ENCODE measurements at regions not wholly inside any gene's neighbourhood (a gene's known extent, or its start where the extent isn't known, plus 50 kb on each side); places are given as distances from the start of the nearest gene placed in this dataset.

DNA sequence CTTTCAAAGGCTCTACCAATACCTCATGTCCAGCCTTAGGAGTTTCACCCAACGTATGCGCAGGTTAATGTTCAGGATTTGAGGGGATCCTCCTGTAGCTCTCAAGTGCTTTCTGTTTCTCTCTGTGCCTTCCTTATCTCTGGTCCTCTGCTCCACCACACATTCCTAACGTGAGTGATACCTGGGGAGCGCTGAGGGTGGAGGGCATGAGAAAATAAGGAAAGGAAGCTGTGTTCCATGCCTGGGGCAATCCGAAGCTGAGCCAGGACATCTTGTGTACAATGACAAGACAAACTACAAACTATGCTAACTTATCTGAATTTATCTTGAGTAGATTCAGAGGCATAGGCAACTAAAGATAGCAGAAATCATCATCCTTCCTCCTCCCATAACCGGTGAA, 136.4 kb downstream of the SST start:
- Histone ChIP-seq H3K9me3 (ENCODE audit: low read length) (no peaks in the 10 kb centered on the region), H3K36me3 (ENCODE audit: insufficient read depth, low read length) (no peaks in the 10 kb centered on the region), H3K4me3 (ENCODE audit: low read length) (no peak overlapping the region), H3K27me3 (ENCODE audit: insufficient read depth, low read length, poor library complexity, severe bottlenecking) (no peaks in the 10 kb centered on the region), H3K4me1 (ENCODE audit: insufficient read depth, low read length) (no peaks in the 10 kb centered on the region), H3K27ac (ENCODE audit: low read depth, low read length) (no peak overlapping the region)
- ChIA-PET CTCF (no interaction called here), POLR2A (no interaction called here)
- Mint-ChIP-seq H3K4me1 (no peaks in the 10 kb centered on the region), H3K4me3 (no peak overlapping the region), H3K36me3 (no peaks in the 10 kb centered on the region), H3K9me3 (no peaks in the 10 kb centered on the region), H3K27ac (no peak overlapping the region), H3K27me3 (peaks cover 12 to 44% of the 10 kb centered on the region in 2 donors)
- no peak for DNase-seq

DNA sequence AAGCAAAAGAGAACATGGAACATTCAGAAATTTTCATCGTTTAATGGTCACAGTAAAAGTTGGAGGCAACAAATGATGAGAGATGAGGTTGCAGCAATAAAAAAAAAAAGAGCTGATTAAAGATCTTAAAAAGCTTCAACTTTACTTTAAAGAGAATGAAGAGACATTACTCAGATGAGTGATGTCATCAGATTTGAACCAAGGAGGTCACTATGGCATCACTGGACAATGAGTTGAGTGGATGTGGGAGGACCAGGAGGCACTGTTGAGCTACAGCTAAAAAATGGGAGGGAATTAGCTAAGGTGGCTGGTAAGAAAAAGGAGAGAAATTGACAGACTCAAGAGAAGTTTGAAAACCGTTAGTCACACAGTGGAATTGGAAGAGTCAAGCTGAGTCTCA, 138.4 kb downstream of the SST start:
- no peak overlapping the region for H3K4me3 ChIP-seq (ENCODE audit: low read length)
- no peaks in the 10 kb centered on the region for H3K4me1 Mint-ChIP-seq
- ChIA-PET POLR2A (no interaction called here), CTCF (no interaction called here)
- H3K4me3 Mint-ChIP-seq: no peak overlapping the region
- no peak overlapping the region for H3K27ac Mint-ChIP-seq
- no peaks in the 10 kb centered on the region for H3K36me3 ChIP-seq (ENCODE audit: insufficient read depth, low read length)
- H3K27me3 Mint-ChIP-seq: peaks cover 15 to 52% of the 10 kb centered on the region in 2 donors
- H3K4me1 ChIP-seq (ENCODE audit: insufficient read depth, low read length): no peaks in the 10 kb centered on the region
- no peak overlapping the region for H3K27ac ChIP-seq (ENCODE audit: low read depth, low read length)
- no peaks in the 10 kb centered on the region for H3K27me3 ChIP-seq (ENCODE audit: insufficient read depth, low read length, poor library complexity, severe bottlenecking)
- no peaks in the 10 kb centered on the region for H3K9me3 Mint-ChIP-seq
- H3K36me3 Mint-ChIP-seq: no peaks in the 10 kb centered on the region
- no peak for DNase-seq
- no peaks in the 10 kb centered on the region for H3K9me3 ChIP-seq (ENCODE audit: low read length)

DNA sequence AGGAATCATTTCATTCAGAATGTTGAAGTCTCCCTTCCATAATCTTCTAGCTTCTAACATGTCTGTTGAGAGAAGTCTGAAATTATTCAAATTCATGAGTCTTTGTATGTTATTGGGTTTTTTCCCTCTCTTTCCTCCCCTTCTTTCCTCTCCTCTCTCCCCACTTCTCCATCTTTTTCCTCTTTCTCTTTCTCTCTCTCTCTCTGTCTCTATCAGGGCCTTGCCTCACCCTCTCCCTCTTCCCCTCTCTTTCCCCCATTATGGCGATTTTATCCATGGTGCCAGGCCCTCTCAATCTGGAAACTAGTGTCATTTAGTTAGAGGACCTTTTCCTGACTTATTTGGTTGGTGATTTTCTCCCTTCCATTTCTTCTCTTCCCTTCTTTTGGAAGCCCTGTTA, 147.3 kb downstream of the SST start:
- no peaks in the 10 kb centered on the region for H3K9me3 ChIP-seq (ENCODE audit: low read length)
- ChIA-PET POLR2A (no interaction called here), CTCF (no interaction called here)
- DNase-seq: no peak
- H3K4me1 Mint-ChIP-seq: no peaks in the 10 kb centered on the region
- H3K4me1 ChIP-seq (ENCODE audit: insufficient read depth, low read length): no peaks in the 10 kb centered on the region
- no peak overlapping the region for H3K27ac ChIP-seq (ENCODE audit: low read depth, low read length)
- peaks cover 7 to 16% of the 10 kb centered on the region in 2 donors for H3K27me3 Mint-ChIP-seq
- no peaks in the 10 kb centered on the region for H3K27me3 ChIP-seq (ENCODE audit: insufficient read depth, low read length, poor library complexity, severe bottlenecking)
- no peaks in the 10 kb centered on the region for H3K36me3 ChIP-seq (ENCODE audit: insufficient read depth, low read length)
- no peak overlapping the region for H3K4me3 Mint-ChIP-seq
- no peaks in the 10 kb centered on the region for H3K36me3 Mint-ChIP-seq
- no peak overlapping the region for H3K4me3 ChIP-seq (ENCODE audit: low read length)
- H3K27ac Mint-ChIP-seq: no peak overlapping the region
- H3K9me3 Mint-ChIP-seq: peaks cover 0 to 2% (median 0%) of the 10 kb centered on the region in 5 donors

DNA sequence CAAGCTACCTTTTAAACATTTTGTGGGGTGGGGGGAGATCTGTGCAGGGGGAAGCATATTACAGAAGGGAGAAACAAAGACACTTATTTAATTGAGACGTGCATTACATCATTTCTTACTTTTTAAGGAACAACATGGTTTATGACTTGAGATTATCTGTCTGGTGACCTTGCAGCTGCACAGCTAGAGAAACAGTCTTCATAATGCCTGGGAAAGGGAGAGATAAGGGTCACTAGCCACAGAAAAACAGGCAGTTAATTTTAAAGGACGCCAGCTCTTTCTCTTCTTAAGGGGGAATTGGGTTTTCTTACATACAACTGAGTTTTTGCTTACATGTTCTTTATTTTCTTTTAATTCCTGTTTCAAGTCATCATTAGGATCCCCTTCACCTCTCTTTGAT, 147.9 kb downstream of the SST start:
- Mint-ChIP-seq H3K4me3 (no peak overlapping the region), H3K36me3 (no peaks in the 10 kb centered on the region), H3K27me3 (peaks cover 7 to 13% of the 10 kb centered on the region in 2 donors), H3K4me1 (no peaks in the 10 kb centered on the region), H3K27ac (no peak overlapping the region), H3K9me3 (peaks cover 0 to 2% (median 0%) of the 10 kb centered on the region in 5 donors)
- Histone ChIP-seq H3K9me3 (ENCODE audit: low read length) (no peaks in the 10 kb centered on the region), H3K27ac (ENCODE audit: low read depth, low read length) (no peak overlapping the region), H3K4me3 (ENCODE audit: low read length) (no peak overlapping the region), H3K4me1 (ENCODE audit: insufficient read depth, low read length) (no peaks in the 10 kb centered on the region), H3K36me3 (ENCODE audit: insufficient read depth, low read length) (no peaks in the 10 kb centered on the region), H3K27me3 (ENCODE audit: insufficient read depth, low read length, poor library complexity, severe bottlenecking) (no peaks in the 10 kb centered on the region)
- ChIA-PET CTCF (no interaction called here), POLR2A (no interaction called here)
- no peak for DNase-seq

DNA sequence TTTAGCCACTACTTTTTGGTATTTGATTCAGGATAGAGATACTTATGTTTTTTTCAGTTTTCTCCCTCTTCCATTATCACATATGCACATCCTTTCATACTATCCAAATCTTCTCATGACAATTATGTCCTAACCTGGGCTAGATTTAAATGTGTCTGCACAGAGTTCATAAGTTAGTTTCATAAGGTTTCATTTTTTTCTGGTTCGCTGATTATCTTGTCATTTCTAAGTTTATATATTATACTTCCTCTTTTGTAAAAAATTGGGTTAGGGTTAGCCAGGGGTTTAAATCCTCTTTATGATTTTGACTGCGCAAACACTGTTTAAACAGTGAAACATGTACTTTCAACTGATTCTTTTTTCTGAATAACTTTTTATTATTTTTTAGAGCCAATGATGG, 148.6 kb downstream of the SST start:
- Histone ChIP-seq H3K36me3 (ENCODE audit: insufficient read depth, low read length) (no peaks in the 10 kb centered on the region), H3K9me3 (ENCODE audit: low read length) (no peaks in the 10 kb centered on the region), H3K27ac (ENCODE audit: low read depth, low read length) (no peak overlapping the region), H3K27me3 (ENCODE audit: insufficient read depth, low read length, poor library complexity, severe bottlenecking) (no peaks in the 10 kb centered on the region), H3K4me3 (ENCODE audit: low read length) (no peak overlapping the region), H3K4me1 (ENCODE audit: insufficient read depth, low read length) (no peaks in the 10 kb centered on the region)
- Mint-ChIP-seq H3K4me3 (no peak overlapping the region), H3K4me1 (no peaks in the 10 kb centered on the region), H3K27ac (no peak overlapping the region), H3K27me3 (peaks cover 7 to 12% of the 10 kb centered on the region in 2 donors), H3K36me3 (no peaks in the 10 kb centered on the region), H3K9me3 (peaks cover 0 to 2% (median 0%) of the 10 kb centered on the region in 5 donors)
- POLR2A ChIA-PET: no interaction called here
- CTCF ChIA-PET: no interaction called here
- no peak for DNase-seq

DNA sequence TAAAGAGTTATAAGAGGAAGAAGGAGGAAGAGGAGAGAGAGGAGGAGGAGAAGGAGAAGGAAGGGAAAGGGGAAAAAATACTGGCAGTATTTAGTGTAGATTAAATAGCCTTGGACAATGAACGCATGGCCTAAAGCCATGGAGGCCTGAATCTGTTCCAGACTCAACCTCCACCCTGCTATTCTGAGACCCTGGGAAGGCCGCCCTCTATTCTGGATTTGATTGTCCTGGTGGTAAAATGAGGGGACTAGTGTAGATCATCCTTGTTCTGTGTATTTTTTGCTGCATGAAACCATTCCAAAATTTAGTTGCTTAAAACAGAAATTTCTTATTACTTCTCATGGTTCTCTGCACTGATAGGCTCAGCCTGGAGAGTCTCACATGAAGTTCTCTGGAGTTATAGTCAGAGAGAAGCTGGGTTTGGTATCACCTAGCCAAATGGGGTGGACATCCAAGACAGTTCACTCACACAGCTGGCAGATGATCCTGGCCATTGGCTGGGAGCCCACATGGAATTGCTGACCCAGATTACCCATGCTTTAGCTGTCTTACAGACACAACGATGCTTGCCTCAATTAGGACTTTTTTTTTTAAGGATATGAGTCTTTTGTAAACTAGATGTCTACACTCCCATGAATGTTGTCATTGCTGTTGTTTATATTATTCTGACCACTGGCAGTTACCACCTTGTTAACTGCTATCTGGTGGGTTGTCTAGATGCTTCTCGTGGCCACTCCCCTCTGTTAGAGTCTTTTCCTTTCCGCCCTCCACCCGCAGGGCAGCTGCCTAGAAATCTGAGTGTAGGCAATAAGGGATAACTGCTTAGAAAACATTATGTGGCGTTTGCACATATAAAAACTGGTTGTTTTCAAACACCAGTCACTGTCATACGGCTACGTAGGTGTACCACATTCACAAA, 149.9 kb downstream of the SST start:
- H3K27ac Mint-ChIP-seq: no peak overlapping the region
- Histone ChIP-seq H3K27ac (ENCODE audit: low read depth, low read length) (no peak overlapping the region), H3K27me3 (ENCODE audit: insufficient read depth, low read length, poor library complexity, severe bottlenecking) (no peaks in the 10 kb centered on the region), H3K36me3 (ENCODE audit: insufficient read depth, low read length) (no peaks in the 10 kb centered on the region), H3K4me1 (ENCODE audit: insufficient read depth, low read length) (no peaks in the 10 kb centered on the region), H3K4me3 (ENCODE audit: low read length) (no peak overlapping the region), H3K9me3 (ENCODE audit: low read length) (no peaks in the 10 kb centered on the region)
- ChIA-PET CTCF (no interaction called here), POLR2A (no interaction called here)
- H3K36me3 Mint-ChIP-seq: no peaks in the 10 kb centered on the region
- no peak for DNase-seq
- no peaks in the 10 kb centered on the region for H3K4me1 Mint-ChIP-seq
- no peak overlapping the region for H3K4me3 Mint-ChIP-seq
- peaks cover 3 to 12% of the 10 kb centered on the region in 2 donors for H3K27me3 Mint-ChIP-seq
- peaks cover 0 to under 1% (median 0%) of the 10 kb centered on the region in 5 donors for H3K9me3 Mint-ChIP-seq

DNA sequence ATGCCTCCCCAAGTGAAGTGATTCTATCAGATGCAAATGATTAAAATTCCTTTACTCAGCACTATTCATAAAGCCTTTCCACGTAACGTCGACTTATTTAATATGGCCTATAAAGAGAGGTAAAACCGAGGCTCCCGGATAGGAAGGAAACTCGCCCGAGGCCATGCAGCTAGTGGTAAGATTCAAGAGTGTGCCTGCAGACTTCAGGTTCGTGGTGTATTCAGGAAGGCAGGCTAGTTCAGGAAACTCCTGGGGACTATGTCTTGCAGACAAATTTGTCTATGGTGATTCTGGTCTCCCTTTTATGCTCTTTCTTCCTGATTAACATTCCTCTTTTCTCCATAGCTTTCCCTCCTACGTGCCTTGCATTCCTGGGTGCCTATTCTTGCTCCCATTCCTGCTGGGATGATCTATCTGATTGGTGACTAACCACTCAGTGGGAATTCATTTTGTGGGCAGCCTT, 150.7 kb downstream of the SST start:
- H3K27me3 Mint-ChIP-seq: peaks cover 3 to 9% of the 10 kb centered on the region in 2 donors
- no peaks in the 10 kb centered on the region for H3K27me3 ChIP-seq (ENCODE audit: insufficient read depth, low read length, poor library complexity, severe bottlenecking)
- H3K27ac Mint-ChIP-seq: no peak overlapping the region
- POLR2A ChIA-PET: no interaction called here
- no peak overlapping the region for H3K4me3 ChIP-seq (ENCODE audit: low read length)
- no peak for DNase-seq
- H3K4me3 Mint-ChIP-seq: no peak overlapping the region
- no peaks in the 10 kb centered on the region for H3K36me3 Mint-ChIP-seq
- CTCF ChIA-PET: no interaction called here
- no peaks in the 10 kb centered on the region for H3K9me3 ChIP-seq (ENCODE audit: low read length)
- H3K36me3 ChIP-seq (ENCODE audit: insufficient read depth, low read length): no peaks in the 10 kb centered on the region
- H3K4me1 Mint-ChIP-seq: no peaks in the 10 kb centered on the region
- no peak overlapping the region for H3K27ac ChIP-seq (ENCODE audit: low read depth, low read length)
- no peaks in the 10 kb centered on the region for H3K9me3 Mint-ChIP-seq
- H3K4me1 ChIP-seq (ENCODE audit: insufficient read depth, low read length): no peaks in the 10 kb centered on the region

DNA sequence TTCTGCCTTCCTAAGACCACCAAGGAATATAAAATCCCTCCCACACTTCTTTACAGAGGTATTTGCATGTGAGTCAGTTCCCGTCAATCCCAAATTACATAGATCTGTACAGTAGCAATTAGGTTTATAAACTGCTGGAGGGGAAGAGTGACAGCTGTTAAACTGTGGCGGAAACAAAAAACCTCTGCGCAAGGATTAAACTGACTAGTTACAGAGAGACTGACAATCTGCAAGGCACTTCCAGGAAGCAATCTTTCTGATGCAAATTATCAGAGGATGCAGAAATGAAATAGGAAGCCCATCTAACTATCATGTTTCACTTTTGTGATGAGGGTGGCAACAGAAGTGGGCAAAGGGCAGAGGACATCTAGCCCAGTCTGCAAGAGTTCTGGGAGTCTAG, 150.4 kb downstream of the RTP4 start:
- Histone ChIP-seq H3K36me3 (ENCODE audit: insufficient read depth, low read length) (no peaks in the 10 kb centered on the region), H3K4me3 (ENCODE audit: low read length) (no peak overlapping the region), H3K9me3 (ENCODE audit: low read length) (no peaks in the 10 kb centered on the region), H3K27me3 (ENCODE audit: insufficient read depth, low read length, poor library complexity, severe bottlenecking) (no peaks in the 10 kb centered on the region), H3K27ac (ENCODE audit: low read depth, low read length) (no peak overlapping the region), H3K4me1 (ENCODE audit: insufficient read depth, low read length) (no peaks in the 10 kb centered on the region)
- no peaks in the 10 kb centered on the region for H3K9me3 Mint-ChIP-seq
- H3K36me3 Mint-ChIP-seq: no peaks in the 10 kb centered on the region
- H3K4me1 Mint-ChIP-seq: no peaks in the 10 kb centered on the region
- H3K27me3 Mint-ChIP-seq: peaks cover 3 to 7% of the 10 kb centered on the region in 2 donors
- ChIA-PET CTCF (no interaction called here), POLR2A (no interaction called here)
- H3K27ac Mint-ChIP-seq: no peak overlapping the region
- no peak for DNase-seq
- H3K4me3 Mint-ChIP-seq: no peak overlapping the region

All from CD8-positive, alpha-beta memory T cell (primary cell).